Parathyroid adenoma (tissue), 2 donors: ENCODE measurements at regions not wholly inside any gene's neighbourhood (a gene's known extent, or its start where the extent isn't known, plus 50 kb on each side); places are given as distances from the start of the nearest gene placed in this dataset.

Experiments used
- H2AFZ ChIP-seq: fragments of 300-600 bp; sonication (generic); one replicate; pipeline ENCODE4 v1.7.0; 2017; ENCODE audit warnings: antibody characterized with exemption, mild to moderate bottlenecking
- H3K27ac ChIP-seq: fragments of 300-600 bp; sonication (generic); one replicate; pipeline ENCODE4 v1.7.0; 2017
- H3K27me3 ChIP-seq: fragments of 300-600 bp; sonication (generic); one replicate; pipeline ENCODE4 v1.7.0; 2017; ENCODE audit warnings: low read length; ENCODE audit not compliant: control insufficient read depth, insufficient read depth
- H3K36me3 ChIP-seq: fragments of 300-600 bp; sonication (generic); one replicate; pipeline ENCODE4 v1.7.0; 2017; ENCODE audit warnings: low read length; ENCODE audit not compliant: control insufficient read depth, insufficient read depth
- H3K4me1 ChIP-seq: fragments of 300-600 bp; sonication (generic); one replicate; pipeline ENCODE4 v1.7.0; 2017; ENCODE audit warnings: control low read depth
- H3K4me2 ChIP-seq: fragments of 300-600 bp; sonication (generic); one replicate; pipeline ENCODE4 v1.7.0; 2017; ENCODE audit warnings: low read length
- H3K4me3 ChIP-seq: fragments of 300-600 bp; sonication (generic); one replicate; pipeline ENCODE4 v1.7.0; 2017; ENCODE audit warnings: low read depth, low read length
- H3K79me2 ChIP-seq: fragments of 300-600 bp; sonication (generic); one replicate; pipeline ENCODE4 v1.7.0; 2017; ENCODE audit warnings: control low read depth
- H3K9ac ChIP-seq: fragments of 300-600 bp; sonication (generic); one replicate; pipeline ENCODE4 v1.7.0; 2017; ENCODE audit warnings: mild to moderate bottlenecking
- H3K9me3 ChIP-seq: fragments of 300-600 bp; sonication (generic); one replicate; pipeline ENCODE4 v1.7.0; 2017; ENCODE audit warnings: low read length; ENCODE audit not compliant: control insufficient read depth
- TF ChIP-seq, protein P1 (sequence below): fragments of 300-600 bp; sonication (generic); IDR thresholded peaks from one replicate; pipeline ENCODE4 v1.7.0; 2017; ENCODE audit warnings: antibody characterized with exemption, mild to moderate bottlenecking
- donor health status: primary hyperparathyroidism.

DNA sequence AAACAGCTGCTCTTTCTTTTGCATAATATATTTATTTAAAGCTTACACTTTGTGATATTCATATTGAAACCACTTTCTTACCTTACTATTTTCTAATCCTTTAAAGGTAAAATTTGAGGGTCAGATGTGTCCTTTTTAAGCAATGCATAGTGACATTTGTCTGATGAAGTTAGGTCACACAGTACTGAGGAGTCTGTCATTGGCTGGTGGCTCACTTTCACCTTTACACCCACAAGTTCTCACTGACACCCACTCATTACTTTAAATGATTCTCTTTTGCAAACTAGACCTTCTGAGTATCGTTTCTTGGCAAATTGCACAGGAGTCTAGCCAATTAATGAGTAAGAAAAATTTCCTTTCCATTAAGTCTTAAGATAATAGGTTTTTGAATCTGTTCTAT lies 758.3 kb upstream of the ARPP21 start:
- Histone ChIP-seq H3K4me1 (no peaks in the 10 kb centered on the region), H3K79me2 (no peaks in the 10 kb centered on the region), H3K36me3 (no peaks in the 10 kb centered on the region), H3K4me3 (no peak overlapping the region), H3K27me3 (no peaks in the 10 kb centered on the region), H3K9me3 (no peaks in the 10 kb centered on the region), H3K4me2 (no peak overlapping the region), H3K9ac (no peak overlapping the region), H2AFZ (no peak overlapping the region), H3K27ac (no peak overlapping the region)
- TF ChIP-seq, protein P1, sequence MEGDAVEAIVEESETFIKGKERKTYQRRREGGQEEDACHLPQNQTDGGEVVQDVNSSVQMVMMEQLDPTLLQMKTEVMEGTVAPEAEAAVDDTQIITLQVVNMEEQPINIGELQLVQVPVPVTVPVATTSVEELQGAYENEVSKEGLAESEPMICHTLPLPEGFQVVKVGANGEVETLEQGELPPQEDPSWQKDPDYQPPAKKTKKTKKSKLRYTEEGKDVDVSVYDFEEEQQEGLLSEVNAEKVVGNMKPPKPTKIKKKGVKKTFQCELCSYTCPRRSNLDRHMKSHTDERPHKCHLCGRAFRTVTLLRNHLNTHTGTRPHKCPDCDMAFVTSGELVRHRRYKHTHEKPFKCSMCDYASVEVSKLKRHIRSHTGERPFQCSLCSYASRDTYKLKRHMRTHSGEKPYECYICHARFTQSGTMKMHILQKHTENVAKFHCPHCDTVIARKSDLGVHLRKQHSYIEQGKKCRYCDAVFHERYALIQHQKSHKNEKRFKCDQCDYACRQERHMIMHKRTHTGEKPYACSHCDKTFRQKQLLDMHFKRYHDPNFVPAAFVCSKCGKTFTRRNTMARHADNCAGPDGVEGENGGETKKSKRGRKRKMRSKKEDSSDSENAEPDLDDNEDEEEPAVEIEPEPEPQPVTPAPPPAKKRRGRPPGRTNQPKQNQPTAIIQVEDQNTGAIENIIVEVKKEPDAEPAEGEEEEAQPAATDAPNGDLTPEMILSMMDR, result no peak

DNA sequence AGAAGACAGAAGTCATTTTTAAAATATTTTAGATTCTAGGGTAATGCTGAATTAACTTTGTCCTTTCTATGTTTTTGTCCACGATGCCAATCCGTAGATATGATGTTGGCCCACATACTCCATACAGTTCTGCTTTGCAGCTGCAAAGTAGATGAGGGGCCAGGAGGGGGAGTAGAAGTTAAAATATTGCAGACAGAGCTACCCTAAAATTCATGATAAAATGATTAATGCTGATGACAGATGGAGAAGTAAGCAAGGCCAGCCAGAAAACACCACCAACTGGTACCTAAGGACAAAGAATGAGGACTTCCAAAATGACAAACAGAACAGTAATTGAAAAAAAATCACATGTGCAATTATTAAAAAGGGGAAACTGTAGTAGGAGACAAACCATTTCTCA lies 756.6 kb upstream of the ARPP21 start:
- H3K9me3 ChIP-seq, result no peaks in the 10 kb centered on the region
- no peak overlapping the region for H3K27ac ChIP-seq
- H3K4me2 ChIP-seq, result no peak overlapping the region
- H3K4me1 ChIP-seq, result no peaks in the 10 kb centered on the region
- no peak overlapping the region for H2AFZ ChIP-seq
- no peaks in the 10 kb centered on the region for H3K36me3 ChIP-seq
- H3K4me3 ChIP-seq, result no peak overlapping the region
- H3K79me2 ChIP-seq, result no peaks in the 10 kb centered on the region
- H3K27me3 ChIP-seq, result no peaks in the 10 kb centered on the region
- H3K9ac ChIP-seq, result no peak overlapping the region
- TF ChIP-seq, protein P1, result no peak

DNA sequence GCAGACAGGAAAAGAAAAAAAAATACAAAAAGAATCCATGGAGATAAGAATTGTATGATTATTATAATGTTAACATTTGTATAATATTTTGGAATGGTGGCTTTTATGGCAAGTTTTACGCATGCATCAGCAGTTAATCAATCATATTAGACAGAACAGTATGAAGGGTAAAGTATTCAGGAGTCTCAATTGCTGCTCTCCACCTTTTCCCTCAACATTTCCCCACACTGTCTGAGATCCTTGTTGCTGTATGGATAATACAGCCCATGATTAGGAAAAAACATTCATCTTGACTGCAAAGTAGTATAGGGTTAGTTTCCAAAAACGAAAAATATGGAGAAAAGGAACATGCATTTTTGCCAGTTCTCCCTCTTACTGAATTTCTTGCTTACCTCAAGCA lies 755.3 kb upstream of the ARPP21 start:
- Histone ChIP-seq H3K9ac (no peak overlapping the region), H3K4me2 (no peak overlapping the region), H3K36me3 (no peaks in the 10 kb centered on the region), H3K27me3 (no peaks in the 10 kb centered on the region), H3K9me3 (no peaks in the 10 kb centered on the region), H3K79me2 (no peaks in the 10 kb centered on the region), H3K4me1 (no peaks in the 10 kb centered on the region), H3K27ac (no peak overlapping the region), H2AFZ (no peak overlapping the region), H3K4me3 (no peak overlapping the region)
- TF ChIP-seq, protein P1, result no peak

DNA sequence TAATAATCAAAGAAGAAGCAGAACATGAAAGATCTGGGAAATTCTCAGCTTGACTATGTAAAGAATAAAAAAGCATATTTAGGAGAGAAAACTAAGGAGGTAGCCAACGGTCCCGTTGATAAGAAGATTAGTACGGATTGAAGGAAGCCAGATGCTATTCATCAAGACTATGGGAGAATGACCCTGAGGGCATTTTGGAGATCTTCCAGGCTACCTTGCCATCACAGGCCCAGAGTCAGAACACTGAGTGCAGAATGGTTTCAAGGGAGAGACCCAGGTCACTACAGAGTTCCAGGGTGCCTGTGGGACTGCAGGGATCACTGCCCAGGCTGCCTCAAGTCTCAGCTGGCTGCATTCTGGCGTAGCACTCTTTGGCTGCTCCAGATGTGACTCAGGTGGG lies 752.9 kb upstream of the ARPP21 start:
- Histone ChIP-seq H3K27ac (no peak overlapping the region), H3K4me2 (no peak overlapping the region), H3K4me3 (no peak overlapping the region), H3K9me3 (no peaks in the 10 kb centered on the region), H2AFZ (no peak overlapping the region), H3K36me3 (no peaks in the 10 kb centered on the region), H3K79me2 (no peaks in the 10 kb centered on the region), H3K27me3 (no peaks in the 10 kb centered on the region), H3K4me1 (no peaks in the 10 kb centered on the region), H3K9ac (no peak overlapping the region)
- TF ChIP-seq, protein P1, result no peak

DNA sequence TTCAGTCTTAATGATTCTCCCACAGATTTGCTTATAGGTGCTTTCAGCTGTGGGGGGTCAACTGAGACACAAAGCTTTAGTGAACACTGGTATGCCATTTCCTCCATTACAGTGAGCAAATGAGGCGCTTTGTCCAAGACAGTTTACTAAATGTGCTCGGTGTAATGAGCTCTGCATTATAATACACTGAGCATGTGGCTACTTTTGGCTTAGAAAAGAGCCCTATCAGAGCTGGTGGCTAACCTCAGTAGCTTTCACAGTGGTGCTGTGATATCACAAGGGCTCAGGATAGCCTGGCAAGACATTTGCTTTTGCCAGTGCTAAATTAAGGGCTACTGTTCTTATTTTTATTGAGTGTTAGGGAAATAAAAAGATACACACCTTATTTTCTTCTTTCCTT lies 749.7 kb upstream of the ARPP21 start:
- no peak overlapping the region for H3K27ac ChIP-seq
- no peaks in the 10 kb centered on the region for H3K9me3 ChIP-seq
- TF ChIP-seq, protein P1, result no peak
- H3K27me3 ChIP-seq, result no peaks in the 10 kb centered on the region
- H3K36me3 ChIP-seq, result no peaks in the 10 kb centered on the region
- H3K4me1 ChIP-seq, result no peaks in the 10 kb centered on the region
- H2AFZ ChIP-seq, result no peak overlapping the region
- H3K4me2 ChIP-seq, result no peak overlapping the region
- no peak overlapping the region for H3K9ac ChIP-seq
- H3K79me2 ChIP-seq, result no peaks in the 10 kb centered on the region
- H3K4me3 ChIP-seq, result no peak overlapping the region
